Lower lobe of right lung (tissue), 2 donors: ENCODE measurements at regions not wholly inside any gene's neighbourhood (a gene's known extent, or its start where the extent isn't known, plus 50 kb on each side); places are given as distances from the start of the nearest gene placed in this dataset.
A peak's percentile ranks its signal among the peaks of the same experiment; 100 is the strongest.

Source experiments
- ATAC-seq, 2 donors: fragments of 200-7000 bp; cut with Tn5 transposase; one replicate each; pipeline ENCODE4 v1.9.1; 2020 to 2022; ENCODE audit warnings: mild to moderate bottlenecking in 2 of 2, moderate library complexity in 2 of 2
- DNase-seq: peaks from one replicate; pipeline ENCODE4 v3.0.0-alpha.2; 2020
- H3K27ac ChIP-seq: fragments of 200-600 bp; one replicate; pipeline ENCODE4 v1.8.0; 2022
- H3K27me3 ChIP-seq: fragments of 200-600 bp; one replicate; pipeline ENCODE4 v1.8.0; 2022; ENCODE audit warnings: low read depth
- H3K36me3 ChIP-seq: fragments of 200-600 bp; one replicate; pipeline ENCODE4 v1.8.0; 2022; ENCODE audit warnings: mild to moderate bottlenecking
- H3K4me1 ChIP-seq: fragments of 200-600 bp; one replicate; pipeline ENCODE4 v1.8.0; 2022
- H3K4me3 ChIP-seq: fragments of 200-600 bp; one replicate; pipeline ENCODE4 v1.8.0; 2022; ENCODE audit warnings: mild to moderate bottlenecking
- H3K9me3 ChIP-seq: fragments of 200-600 bp; one replicate; pipeline ENCODE4 v1.8.0; 2022
- CTCF ChIP-seq: fragments of 200-600 bp; IDR thresholded peaks from one replicate; pipeline ENCODE4 v1.8.0; 2022; ENCODE audit warnings: antibody characterized with exemption, mild to moderate bottlenecking
- intact Hi-C: fragments of 100-400 bp; cut with DNase I; formaldehyde crosslinking; loops from one replicate; pipeline ENCODE4 v1.11.0; 2022
- donor health status: DM: no; HTN: yes; CAD: no; lungs with severe emphysema.

DNA sequence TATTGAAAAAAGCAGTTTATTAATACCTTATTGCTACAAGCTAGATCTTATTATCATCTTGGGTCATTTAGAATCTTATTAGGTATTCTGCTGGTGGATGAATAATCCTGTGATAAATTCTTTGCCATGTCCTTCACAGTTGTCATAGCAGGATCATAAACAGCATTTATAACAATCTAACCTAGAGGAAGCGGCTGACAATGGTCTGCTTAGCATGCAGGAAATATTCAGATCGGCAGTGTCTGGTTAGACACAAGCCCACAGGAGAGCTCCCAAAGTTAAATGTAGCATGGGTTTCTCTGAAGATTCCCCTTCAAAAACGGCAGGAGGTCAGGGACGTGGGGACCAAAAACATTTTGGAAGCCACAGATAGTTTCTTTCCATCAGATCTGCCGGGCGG is 179.3 kb downstream of the FOXB1 start:
- ATAC-seq (no peak), DNase-seq (no peak)
- TF ChIP-seq CTCF, result no peak
- Histone ChIP-seq H3K4me1 (no peaks in the 10 kb centered on the region), H3K9me3 (no peaks in the 10 kb centered on the region), H3K27me3 (peaks cover 4% of the 10 kb centered on the region), H3K4me3 (no peak overlapping the region), H3K27ac (no peak overlapping the region), H3K36me3 (no peaks in the 10 kb centered on the region)
- intact Hi-C loops, result no loop called here

DNA sequence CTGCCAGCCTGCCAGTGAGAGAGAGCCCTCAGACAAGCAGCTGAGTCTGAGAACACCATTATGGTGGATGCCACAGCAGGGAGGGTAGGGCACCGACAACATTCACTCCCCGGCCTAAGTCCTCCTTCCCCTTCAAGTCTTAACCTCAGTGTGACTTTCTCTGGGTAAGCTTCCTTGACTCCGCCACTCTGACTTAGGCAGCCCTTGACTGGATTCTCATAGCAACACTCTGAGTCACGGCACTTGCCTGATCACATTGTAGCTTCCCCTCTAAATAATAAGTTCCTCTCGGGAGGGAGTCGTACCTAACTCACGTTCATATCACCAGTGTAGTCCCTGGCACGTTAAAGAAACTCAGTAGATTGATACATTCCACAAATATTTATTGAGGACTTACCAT is 180.5 kb downstream of the FOXB1 start:
- peak in 1 of 2 donors; percentile 42 for ATAC-seq
- H3K4me1 ChIP-seq, result no peaks in the 10 kb centered on the region
- DNase-seq, result no peak
- no peaks in the 10 kb centered on the region for H3K36me3 ChIP-seq
- H3K9me3 ChIP-seq, result no peaks in the 10 kb centered on the region
- H3K4me3 ChIP-seq, result no peak overlapping the region
- H3K27ac ChIP-seq, result no peak overlapping the region
- TF ChIP-seq CTCF, result no peak
- intact Hi-C loops, result no loop called here
- H3K27me3 ChIP-seq, result peaks cover 7% of the 10 kb centered on the region

- TF ChIP-seq CTCF, result no peak
- no peaks in the 10 kb centered on the region for H3K4me1 ChIP-seq
- DNase-seq, result no peak
- H3K9me3 ChIP-seq, result no peaks in the 10 kb centered on the region
- peaks cover 15% of the 10 kb centered on the region for H3K27me3 ChIP-seq
- H3K36me3 ChIP-seq, result no peaks in the 10 kb centered on the region
- no peak overlapping the region for H3K27ac ChIP-seq
- intact Hi-C loops, result no loop called here
- H3K4me3 ChIP-seq, result no peak overlapping the region
- ATAC-seq, result no peak
Observed at GRCh38 chr15:60191016-60191415, 186.9 kb downstream of the FOXB1 start.

- no peaks in the 10 kb centered on the region for H3K36me3 ChIP-seq
- intact Hi-C loops, result no loop called here
- peaks cover 15% of the 10 kb centered on the region for H3K27me3 ChIP-seq
- DNase-seq, result no peak
- H3K27ac ChIP-seq, result no peak overlapping the region
- no peaks in the 10 kb centered on the region for H3K9me3 ChIP-seq
- no peaks in the 10 kb centered on the region for H3K4me1 ChIP-seq
- ATAC-seq, result no peak
- no peak for TF ChIP-seq CTCF
- H3K4me3 ChIP-seq, result no peak overlapping the region
Observed at GRCh38 chr15:60191821-60192220, 187.7 kb downstream of the FOXB1 start.

GRCh38 chr15:60195611-60196010 is 191.5 kb downstream of the FOXB1 start:
- DNase-seq (no peak), ATAC-seq (no peak)
- no peak for TF ChIP-seq CTCF
- no peaks in the 10 kb centered on the region for H3K4me1 ChIP-seq
- peaks cover 20% of the 10 kb centered on the region for H3K27me3 ChIP-seq
- no peak overlapping the region for H3K4me3 ChIP-seq
- no peaks in the 10 kb centered on the region for H3K36me3 ChIP-seq
- no peaks in the 10 kb centered on the region for H3K9me3 ChIP-seq
- no peak overlapping the region for H3K27ac ChIP-seq
- intact Hi-C loops, result no loop called here
